Spleen (tissue), 7 donors: ENCODE measurements at regions not wholly inside any gene's neighbourhood (a gene's known extent, or its start where the extent isn't known, plus 50 kb on each side); places are given as distances from the start of the nearest gene placed in this dataset.

ENCODE experiments used
- CTCF ChIP-seq, 11 experiments: fragments of 200-600 bp in 7 of 11; fragments of 450-650 bp in 4 of 11; sonication (generic) in 4 of 11; IDR thresholded peaks in 8 of 11; conservative IDR thresholded peaks in 3 of 11; 1 replicate in 7 of 11; 2 replicates in 4 of 11; pipeline versions ENCODE4 v1.4.0 to v1.8.0; 2016 to 2021; ENCODE audit warnings: antibody characterized with exemption in 11 of 11, inconsistent platforms in 4 of 11, mild to moderate bottlenecking in 1 of 11
- POLR2A ChIP-seq, 3 donors: fragments of 450-650 bp; IDR thresholded peaks; one replicate each; pipeline ENCODE4 v1.5.1; 2017; ENCODE audit warnings: antibody characterized with exemption in 3 of 3, mild to moderate bottlenecking in 1 of 3
- donor health status: DM: no; HTN: no; CAD: no; lungs with moderate emphysema.
- donor health status: DM: no; HTN: no; CAD: no.
- donor health status: DM: no; HTN: no; CAD: no.

DNA sequence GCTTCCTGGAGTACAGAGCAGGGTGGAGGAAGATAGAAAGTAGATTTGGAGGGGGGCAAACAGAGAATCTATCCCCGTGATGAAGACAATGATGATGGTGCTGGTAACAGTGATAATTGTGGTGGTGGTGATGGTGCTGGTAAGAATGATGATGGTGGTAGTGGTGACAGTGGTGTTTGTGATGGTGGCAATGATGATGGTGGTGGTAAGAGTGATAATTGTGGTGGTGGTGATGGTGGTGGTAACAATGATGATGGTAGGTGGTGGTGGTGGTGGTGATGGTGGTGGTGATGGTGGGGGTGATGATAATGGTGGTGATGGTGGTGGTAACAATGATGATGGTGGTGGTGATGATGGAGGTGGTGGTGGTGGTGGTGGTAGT is 169.8 kb downstream of the TSHZ3 start:
- no peak for TF ChIP-seq CTCF (IDR thresholded peaks at IDR 0.05 in 8 of 11, conservative IDR thresholded peaks at IDR 0.05 in 3 of 11)
- no peak for TF ChIP-seq POLR2A (IDR thresholded peaks at IDR 0.05)
